H9 (cell line): ENCODE measurements at regions not wholly inside any gene's neighbourhood (a gene's known extent, or its start where the extent isn't known, plus 50 kb on each side); places are given as distances from the start of the nearest gene placed in this dataset.

Source experiments
- DNase-seq: peaks from one replicate; pipeline ENCODE4 v3.0.0-alpha.2; 2017
- H2AFZ ChIP-seq: one replicate; pipeline ENCODE4 v1.6.1; 2013; ENCODE audit warnings: mild to moderate bottlenecking, low read length, control low read depth, moderate library complexity
- H2AK5ac ChIP-seq: 2 replicates; pipeline ENCODE4 v1.6.1; 2013; ENCODE audit warnings: low read length, control low read depth, mixed read lengths; ENCODE audit not compliant: insufficient read length
- H2BK120ac ChIP-seq: one replicate; pipeline ENCODE4 v1.6.1; 2013; ENCODE audit warnings: low read depth, mild to moderate bottlenecking, low read length, control low read depth, inconsistent platforms; ENCODE audit not compliant: poor library complexity, severe bottlenecking
- H2BK12ac ChIP-seq: 2 replicates; pipeline ENCODE4 v1.6.1; 2013; ENCODE audit warnings: low read length, control low read depth, mixed read lengths, low read depth; ENCODE audit not compliant: insufficient read length
- H2BK15ac ChIP-seq: 2 replicates; pipeline ENCODE4 v1.6.1; 2013; ENCODE audit warnings: low read depth, low read length, control low read depth
- H2BK20ac ChIP-seq: one replicate; pipeline ENCODE4 v1.6.1; 2013; ENCODE audit warnings: low read depth, mild to moderate bottlenecking, low read length, control low read depth, inconsistent platforms; ENCODE audit not compliant: poor library complexity, severe bottlenecking
- H2BK5ac ChIP-seq: 2 replicates; pipeline ENCODE4 v1.6.1; 2013; ENCODE audit warnings: low read length, control low read depth, mixed read lengths; ENCODE audit not compliant: insufficient read length
- H3K14ac ChIP-seq: 2 replicates; pipeline ENCODE4 v1.6.1; 2013; ENCODE audit warnings: low read length, control low read depth; ENCODE audit not compliant: insufficient read depth
- H3K18ac ChIP-seq: 2 replicates; pipeline ENCODE4 v1.6.1; 2013; ENCODE audit warnings: low read depth, mild to moderate bottlenecking, mixed read lengths, low read length, control low read depth; ENCODE audit not compliant: insufficient read length
- H3K23ac ChIP-seq: 2 replicates; pipeline ENCODE4 v1.6.1; 2013; ENCODE audit warnings: low read length, control low read depth, mixed read lengths, low read depth; ENCODE audit not compliant: insufficient read length
- H3K23me2 ChIP-seq: 2 replicates; pipeline ENCODE4 v1.6.1; 2013; ENCODE audit warnings: low read depth, mild to moderate bottlenecking, mixed read lengths, low read length, control low read depth; ENCODE audit not compliant: insufficient read length, poor library complexity, severe bottlenecking
- H3K27ac ChIP-seq: 2 replicates; pipeline ENCODE4 v1.5.1; 2013; ENCODE audit warnings: low read length, control low read depth, mixed read lengths, low read depth; ENCODE audit not compliant: insufficient read length
- H3K27me3 ChIP-seq: 2 replicates; pipeline ENCODE4 v1.6.1; 2013; ENCODE audit warnings: low read length, control low read depth, inconsistent platforms; ENCODE audit not compliant: insufficient read depth
- H3K4ac ChIP-seq: 2 replicates; pipeline ENCODE4 v1.6.1; 2013; ENCODE audit warnings: low read depth, mild to moderate bottlenecking, control low read depth, inconsistent platforms, low read length, moderate library complexity
- H3K4me1 ChIP-seq: 2 replicates; pipeline ENCODE4 v1.6.1; 2013; ENCODE audit warnings: low read length, control low read depth, inconsistent platforms; ENCODE audit not compliant: insufficient read depth
- H3K4me2 ChIP-seq: 2 replicates; pipeline ENCODE4 v1.6.1; 2013; ENCODE audit warnings: low read length, control low read depth, mixed read lengths; ENCODE audit not compliant: insufficient read length, insufficient read depth
- H3K56ac ChIP-seq: 2 replicates; pipeline ENCODE4 v1.6.1; 2013; ENCODE audit warnings: low read depth, mild to moderate bottlenecking, mixed read lengths, low read length, control low read depth; ENCODE audit not compliant: insufficient read length
- H3K79me1 ChIP-seq: 2 replicates; pipeline ENCODE4 v1.6.1; 2013; ENCODE audit warnings: low read depth, mild to moderate bottlenecking, moderate library complexity, low read length, control low read depth, inconsistent platforms; ENCODE audit not compliant: insufficient read depth, poor library complexity, severe bottlenecking
- H3K79me2 ChIP-seq: 2 replicates; pipeline ENCODE4 v1.6.1; 2013; ENCODE audit warnings: low read length, control low read depth, inconsistent platforms; ENCODE audit not compliant: insufficient read depth
- H3K9ac ChIP-seq: 2 replicates; pipeline ENCODE4 v1.6.1; 2013; ENCODE audit warnings: low read length, control low read depth, mixed read lengths; ENCODE audit not compliant: insufficient read length; ENCODE audit errors: extremely low read depth
- H3K9me3 ChIP-seq: one replicate; pipeline ENCODE4 v1.6.1; 2013; ENCODE audit warnings: low read depth, low read length, inconsistent platforms; ENCODE audit not compliant: control insufficient read depth
- H3T11ph ChIP-seq: one replicate; pipeline ENCODE4 v1.6.1; 2013; ENCODE audit warnings: mild to moderate bottlenecking, low read length, control low read depth, inconsistent platforms
- H4K20me1 ChIP-seq: one replicate; pipeline ENCODE4 v1.6.1; 2013; ENCODE audit not compliant: control insufficient read depth, insufficient read length, insufficient read depth
- H4K5ac ChIP-seq: 2 replicates; pipeline ENCODE4 v1.6.1; 2013; ENCODE audit warnings: low read depth, mild to moderate bottlenecking, mixed read lengths, low read length, control low read depth; ENCODE audit not compliant: insufficient read length
- H4K8ac ChIP-seq: replicated peaks from 2 replicates; pipeline ENCODE4 v1.6.1; 2013; ENCODE audit warnings: low read length, control low read depth, mixed read lengths, low read depth; ENCODE audit not compliant: insufficient read length
- H4K91ac ChIP-seq: 2 replicates; pipeline ENCODE4 v1.6.1; 2013; ENCODE audit warnings: low read depth, mild to moderate bottlenecking, moderate library complexity, mixed read lengths, low read length, control low read depth; ENCODE audit not compliant: insufficient read length
- H3K27ac Mint-ChIP-seq, 3 experiments: 2 replicates in 2 of 3; 3 replicates in 1 of 3; pipeline ENCODE4 v1.8.0; 2020 to 2021; ENCODE audit warnings: mixed read lengths in 3 of 3, mild to moderate bottlenecking in 1 of 3, moderate library complexity in 1 of 3
- H3K27me3 Mint-ChIP-seq: 2 replicates; pipeline ENCODE4 v1.8.0; 2021; ENCODE audit warnings: low read depth, mild to moderate bottlenecking, moderate library complexity, mixed read lengths
- H3K36me3 Mint-ChIP-seq, 3 experiments: 2 replicates in 2 of 3; 3 replicates in 1 of 3; pipeline ENCODE4 v1.8.0; 2020 to 2021; ENCODE audit warnings: low read depth in 3 of 3, mixed read lengths in 3 of 3; ENCODE audit not compliant: insufficient read depth in 1 of 3
- H3K4me1 Mint-ChIP-seq, 2 experiments: 2 replicates each; pipeline ENCODE4 v1.8.0; 2020; ENCODE audit warnings: mixed read lengths in 2 of 2
- H3K4me3 Mint-ChIP-seq, 2 experiments: 2 replicates in 1 of 2; 3 replicates in 1 of 2; pipeline ENCODE4 v1.8.0; 2020 to 2021; ENCODE audit warnings: mild to moderate bottlenecking in 2 of 2, mixed read lengths in 2 of 2, moderate library complexity in 1 of 2
- H3K9me3 Mint-ChIP-seq, 2 experiments: 2 replicates in 1 of 2; 3 replicates in 1 of 2; pipeline ENCODE4 v1.8.0; 2020; ENCODE audit warnings: mild to moderate bottlenecking in 2 of 2, mixed read lengths in 2 of 2, moderate library complexity in 1 of 2
- whole genome bisulfite sequencing: extraction: QIAGEN DNeasy Blood & Tissue Kit; methylation state at CpG from one replicate; pipeline ENCODE4 v1.1.7; 2013; ENCODE audit warnings: missing lambda C conversion rate, low lambda C conversion rate, mixed read lengths; ENCODE audit not compliant: insufficient read length; ENCODE audit errors: extremely low coverage; 5-methylcytosine and 5-hydroxymethylcytosine counted together
- TF ChIP-seq, protein P1 (sequence below): fragments of 200-600 bp; sonication (generic); conservative IDR thresholded peaks from 3 replicates; pipeline ENCODE4 v1.8.0; 2021; ENCODE audit warnings: antibody characterized with exemption, mild to moderate bottlenecking

DNA sequence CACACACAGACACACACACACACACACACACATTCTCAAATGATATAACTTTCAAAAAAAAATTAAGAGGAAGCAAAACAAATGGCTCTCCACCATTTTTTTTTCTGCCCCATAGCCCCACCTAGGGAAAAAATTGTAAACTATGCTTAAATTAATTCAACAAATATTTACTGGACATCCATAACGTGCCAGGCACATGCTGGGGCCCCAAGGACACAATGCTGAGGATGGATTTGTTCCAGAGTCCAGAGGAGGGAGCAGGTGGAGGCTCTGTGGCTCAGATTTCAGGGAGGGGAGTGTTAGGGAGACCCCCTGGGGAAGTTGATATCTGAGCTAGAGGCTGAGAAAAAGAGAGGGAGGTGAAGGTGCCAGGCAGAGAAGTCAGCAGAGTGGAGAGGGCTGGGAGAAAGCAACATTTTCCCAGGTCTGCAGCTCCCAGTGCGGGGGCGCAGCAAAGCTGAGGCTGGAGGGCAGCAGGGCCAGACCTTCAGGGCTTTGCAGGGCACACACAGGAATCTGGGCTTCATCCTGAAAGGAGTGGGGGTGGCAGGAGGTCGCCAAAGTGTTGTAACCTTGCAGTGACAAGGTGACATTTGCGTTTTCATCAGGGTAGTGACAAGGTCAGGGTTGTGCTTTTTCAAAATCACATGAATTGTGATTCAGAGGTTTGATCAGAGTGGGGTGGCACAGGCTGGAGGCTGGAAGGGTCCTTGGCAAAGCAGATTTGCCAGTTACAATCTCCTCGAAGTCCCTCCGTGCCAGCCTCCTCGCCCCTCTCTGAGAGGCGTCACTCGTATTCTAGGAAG lies 261.6 kb downstream of the WDR11 start:
- no peak overlapping the region for H3K27ac ChIP-seq
- H3K36me3 Mint-ChIP-seq: peaks cover 0 to 8% (median 0%) of the 10 kb centered on the region in 3 experiments; a peak in 4 of 7 replicates
- no peak overlapping the region for H2BK20ac ChIP-seq
- no peaks in the 10 kb centered on the region for H4K20me1 ChIP-seq
- H3K27me3 ChIP-seq: no peaks in the 10 kb centered on the region
- no peaks in the 10 kb centered on the region for H3K79me2 ChIP-seq
- no peaks in the 10 kb centered on the region for H3K79me1 ChIP-seq
- H3K56ac ChIP-seq: no peak overlapping the region
- DNase-seq: peak; percentile 52
- H3K9me3 ChIP-seq: no peaks in the 10 kb centered on the region
- H3K27me3 Mint-ChIP-seq: no peaks in the 10 kb centered on the region
- H3K4me1 Mint-ChIP-seq: peaks cover 12 to 13% of the 10 kb centered on the region in 2 experiments
- no peak overlapping the region for H3T11ph ChIP-seq
- H3K23me2 ChIP-seq: no peaks in the 10 kb centered on the region
- H2BK5ac ChIP-seq: no peak overlapping the region
- no peak overlapping the region for H3K4me3 Mint-ChIP-seq
- TF ChIP-seq, protein P1, sequence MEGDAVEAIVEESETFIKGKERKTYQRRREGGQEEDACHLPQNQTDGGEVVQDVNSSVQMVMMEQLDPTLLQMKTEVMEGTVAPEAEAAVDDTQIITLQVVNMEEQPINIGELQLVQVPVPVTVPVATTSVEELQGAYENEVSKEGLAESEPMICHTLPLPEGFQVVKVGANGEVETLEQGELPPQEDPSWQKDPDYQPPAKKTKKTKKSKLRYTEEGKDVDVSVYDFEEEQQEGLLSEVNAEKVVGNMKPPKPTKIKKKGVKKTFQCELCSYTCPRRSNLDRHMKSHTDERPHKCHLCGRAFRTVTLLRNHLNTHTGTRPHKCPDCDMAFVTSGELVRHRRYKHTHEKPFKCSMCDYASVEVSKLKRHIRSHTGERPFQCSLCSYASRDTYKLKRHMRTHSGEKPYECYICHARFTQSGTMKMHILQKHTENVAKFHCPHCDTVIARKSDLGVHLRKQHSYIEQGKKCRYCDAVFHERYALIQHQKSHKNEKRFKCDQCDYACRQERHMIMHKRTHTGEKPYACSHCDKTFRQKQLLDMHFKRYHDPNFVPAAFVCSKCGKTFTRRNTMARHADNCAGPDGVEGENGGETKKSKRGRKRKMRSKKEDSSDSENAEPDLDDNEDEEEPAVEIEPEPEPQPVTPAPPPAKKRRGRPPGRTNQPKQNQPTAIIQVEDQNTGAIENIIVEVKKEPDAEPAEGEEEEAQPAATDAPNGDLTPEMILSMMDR: no peak
- no peak overlapping the region for H4K5ac ChIP-seq
- H3K9ac ChIP-seq: no peak overlapping the region
- WGBS: no CpG with 5 or more reads among the region's 10 CpGs
- no peak overlapping the region for H2BK120ac ChIP-seq
- H2AFZ ChIP-seq: no peak overlapping the region
- no peak overlapping the region for H2AK5ac ChIP-seq
- no peak overlapping the region for H4K91ac ChIP-seq
- H3K4ac ChIP-seq: no peak overlapping the region
- H3K23ac ChIP-seq: no peak overlapping the region
- peak overlapping the region in 1 of 3 experiments; percentile 59; a peak in 1 of 7 replicates for H3K27ac Mint-ChIP-seq
- H3K18ac ChIP-seq: no peak overlapping the region
- no peak overlapping the region for H3K4me2 ChIP-seq
- H4K8ac ChIP-seq: no peak overlapping the region
- no peak overlapping the region for H2BK12ac ChIP-seq
- H2BK15ac ChIP-seq: no peak overlapping the region; the same call in 1 of the 2 replicates
- peaks cover 11 to 16% of the 10 kb centered on the region in 2 experiments for H3K9me3 Mint-ChIP-seq
- peak overlapping the region; percentile 24; the same call in 1 of the 2 replicates for H3K14ac ChIP-seq
- no peaks in the 10 kb centered on the region for H3K4me1 ChIP-seq
